GM19043 (cell line): ENCODE measurements at regions not wholly inside any gene's neighbourhood (a gene's known extent, or its start where the extent isn't known, plus 50 kb on each side); places are given as distances from the start of the nearest gene placed in this dataset.
"Not testable (repeated sequence)": the region's sequence is repeated elsewhere in the genome, so short reads cannot be mapped to it uniquely, and the experiment has no call there.

Experiments used
- ATAC-seq: cut with Tn5 transposase; IDR thresholded peaks from one replicate; pipeline ENCODE4 v1.9.1; 2021; ENCODE audit warnings: low read depth; ENCODE audit not compliant: unreplicated experiment

GRCh38 chr10:9823268-9823930 is 1194.3 kb upstream of the CELF2 start:
- no peak for ATAC-seq

- ATAC-seq, result no peak
Measured at GRCh38 chr10:9824631-9825071, 1193.0 kb upstream of the CELF2 start.

GRCh38 chr10:9825491-9826018 is 1192.1 kb upstream of the CELF2 start:
- ATAC-seq, result no peak

- ATAC-seq, result no peak
Measured at GRCh38 chr10:9828110-9828509, 1189.6 kb upstream of the CELF2 start.

GRCh38 chr10:9833942-9834341 is 1183.7 kb upstream of the CELF2 start:
- ATAC-seq, result no peak

- no peak for ATAC-seq
Measured at GRCh38 chr10:9834434-9834833, 1183.2 kb upstream of the CELF2 start.

- ATAC-seq, result no peak
Measured at GRCh38 chr10:9845075-9845474, 1172.6 kb upstream of the CELF2 start.

GRCh38 chr10:9848278-9848677 is 1169.4 kb upstream of the CELF2 start:
- no peak for ATAC-seq

- no peak for ATAC-seq
Measured at GRCh38 chr10:9848981-9849380, 1168.7 kb upstream of the CELF2 start.

GRCh38 chr10:9850415-9850814 is 1167.3 kb upstream of the CELF2 start:
- ATAC-seq, result no peak

GRCh38 chr10:9851808-9852207 is 1165.9 kb upstream of the CELF2 start:
- ATAC-seq, result no peak

- ATAC-seq, result no peak
Measured at GRCh38 chr10:9853405-9854355, 1164.0 kb upstream of the CELF2 start.

GRCh38 chr10:9855451-9855850 is 1162.2 kb upstream of the CELF2 start:
- not testable (repeated sequence) for ATAC-seq

- no peak for ATAC-seq
Measured at GRCh38 chr10:9858816-9859215, 1158.9 kb upstream of the CELF2 start.

- no peak for ATAC-seq
Measured at GRCh38 chr10:9860045-9860444, 1157.6 kb upstream of the CELF2 start.

GRCh38 chr10:9863559-9864121 is 1154.0 kb upstream of the CELF2 start:
- no peak for ATAC-seq

- ATAC-seq, result no peak
Measured at GRCh38 chr10:9868499-9868898, 1149.2 kb upstream of the CELF2 start.

- ATAC-seq, result no peak
Measured at GRCh38 chr10:9869205-9869604, 1148.5 kb upstream of the CELF2 start.

- ATAC-seq, result no peak
Measured at GRCh38 chr10:9869606-9870176, 1148.0 kb upstream of the CELF2 start.

- no peak for ATAC-seq
Measured at GRCh38 chr10:9875353-9875752, 1142.3 kb upstream of the CELF2 start.

- ATAC-seq, result no peak
Measured at GRCh38 chr10:9877978-9878377, 1139.7 kb upstream of the CELF2 start.
